Activated naive CD8-positive, alpha-beta T cell treated with anti-CD3 and anti-CD28 coated beads, Interleukin-2, amount 50 U/mL, for 24 hours (primary cell): ENCODE measurements at regions not wholly inside any gene's neighbourhood (a gene's known extent, or its start where the extent isn't known, plus 50 kb on each side); places are given as distances from the start of the nearest gene placed in this dataset.

Experiments used
- ATAC-seq: fragments of 150-1000 bp; cut with Tn5 transposase; one replicate; pipeline ENCODE4 v1.10.0; 2021
- DNase-seq: peaks from one replicate; pipeline ENCODE4 v3.0.0; 2021
- H3K27ac Mint-ChIP-seq: one replicate; pipeline ENCODE4 v1.8.0; 2021; ENCODE audit warnings: mild to moderate bottlenecking, mixed read lengths
- H3K27me3 Mint-ChIP-seq: one replicate; pipeline ENCODE4 v1.8.0; 2021; ENCODE audit warnings: mixed read lengths
- H3K36me3 Mint-ChIP-seq: one replicate; pipeline ENCODE4 v1.8.0; 2021; ENCODE audit warnings: low read depth, mixed read lengths
- H3K4me1 Mint-ChIP-seq: one replicate; pipeline ENCODE4 v1.8.0; 2021; ENCODE audit warnings: mixed read lengths
- H3K4me3 Mint-ChIP-seq: one replicate; pipeline ENCODE4 v1.8.0; 2021; ENCODE audit warnings: mild to moderate bottlenecking, moderate library complexity, mixed read lengths
- H3K9me3 Mint-ChIP-seq: one replicate; pipeline ENCODE4 v1.8.0; 2021; ENCODE audit warnings: mixed read lengths

GRCh38 chr4:123836851-123837595 lies 440.4 kb downstream of the SPRY1 start:
- Mint-ChIP-seq H3K4me1 (no peaks in the 10 kb centered on the region), H3K36me3 (no peaks in the 10 kb centered on the region), H3K27me3 (peaks cover 2% of the 10 kb centered on the region), H3K27ac (no peak overlapping the region), H3K4me3 (no peak overlapping the region), H3K9me3 (no peaks in the 10 kb centered on the region)
- no peak for ATAC-seq
- DNase-seq, result no peak

GRCh38 chr4:123838474-123838873 lies 441.9 kb downstream of the SPRY1 start:
- Mint-ChIP-seq H3K4me1 (no peaks in the 10 kb centered on the region), H3K27me3 (peaks cover 2% of the 10 kb centered on the region), H3K9me3 (no peaks in the 10 kb centered on the region), H3K4me3 (no peak overlapping the region), H3K27ac (no peak overlapping the region), H3K36me3 (no peaks in the 10 kb centered on the region)
- no peak for DNase-seq
- no peak for ATAC-seq

DNA sequence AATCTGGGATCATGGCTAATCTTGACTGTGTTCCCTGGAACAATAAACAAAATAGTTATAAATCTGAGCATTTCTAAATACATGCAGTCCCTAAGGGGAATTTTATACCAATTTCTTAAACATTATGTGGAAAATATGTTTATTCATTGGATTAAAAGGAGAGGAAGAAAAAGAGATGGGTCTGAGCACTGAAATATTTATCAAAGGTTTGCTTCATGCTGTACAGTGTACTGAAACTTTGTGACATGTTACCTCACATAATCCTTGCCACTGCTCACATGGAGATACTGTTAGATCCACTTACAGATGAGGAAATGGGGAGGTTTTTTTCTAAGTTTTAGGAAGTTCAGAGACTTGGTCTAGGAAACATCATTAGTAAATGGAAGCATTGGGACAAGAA lies 443.6 kb downstream of the SPRY1 start:
- Mint-ChIP-seq H3K27me3 (peaks cover 2% of the 10 kb centered on the region), H3K9me3 (no peaks in the 10 kb centered on the region), H3K4me1 (no peaks in the 10 kb centered on the region), H3K27ac (no peak overlapping the region), H3K4me3 (no peak overlapping the region), H3K36me3 (no peaks in the 10 kb centered on the region)
- DNase-seq, result no peak
- no peak for ATAC-seq

DNA sequence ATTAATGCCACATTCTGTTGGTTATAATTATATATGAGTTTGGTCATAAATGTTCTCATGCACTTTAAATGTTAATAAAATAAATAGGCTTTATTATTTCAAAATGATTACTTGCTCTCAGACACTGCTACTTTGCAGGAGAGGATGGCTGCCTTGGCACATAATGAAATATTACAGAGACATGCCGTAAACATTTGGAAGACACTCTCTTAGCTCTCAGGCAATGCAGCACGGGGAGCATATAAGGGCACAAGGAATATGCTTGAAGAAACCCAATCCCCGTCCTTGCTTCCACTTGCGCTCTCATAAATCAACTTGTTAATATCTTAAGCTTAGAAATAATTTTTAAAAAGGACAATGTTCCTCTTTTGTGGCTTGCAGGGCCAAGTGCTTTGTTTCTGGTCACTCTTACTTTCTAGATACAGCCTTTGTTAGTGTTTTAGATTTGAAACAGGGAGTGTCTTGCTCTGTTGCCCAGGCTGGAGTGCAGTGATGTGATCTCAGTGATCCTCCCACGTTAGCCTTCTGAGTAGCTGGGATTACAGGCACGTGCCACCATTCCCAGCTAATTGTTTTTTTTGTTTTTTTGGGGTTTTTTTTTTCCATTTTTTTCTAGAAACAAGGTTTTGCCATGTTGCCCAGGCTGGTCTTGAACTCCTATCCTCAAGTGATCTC lies 445.0 kb downstream of the SPRY1 start:
- H3K27me3 Mint-ChIP-seq, result peaks cover 2% of the 10 kb centered on the region
- no peak overlapping the region for H3K27ac Mint-ChIP-seq
- H3K4me1 Mint-ChIP-seq, result no peaks in the 10 kb centered on the region
- DNase-seq, result no peak
- ATAC-seq, result no peak
- no peak overlapping the region for H3K4me3 Mint-ChIP-seq
- no peaks in the 10 kb centered on the region for H3K36me3 Mint-ChIP-seq
- H3K9me3 Mint-ChIP-seq, result no peaks in the 10 kb centered on the region

GRCh38 chr4:123843137-123843536 lies 446.5 kb downstream of the SPRY1 start:
- H3K36me3 Mint-ChIP-seq, result no peaks in the 10 kb centered on the region
- no peak for ATAC-seq
- no peak for DNase-seq
- no peaks in the 10 kb centered on the region for H3K27me3 Mint-ChIP-seq
- H3K27ac Mint-ChIP-seq, result no peak overlapping the region
- H3K9me3 Mint-ChIP-seq, result no peaks in the 10 kb centered on the region
- H3K4me3 Mint-ChIP-seq, result no peak overlapping the region
- no peaks in the 10 kb centered on the region for H3K4me1 Mint-ChIP-seq

DNA sequence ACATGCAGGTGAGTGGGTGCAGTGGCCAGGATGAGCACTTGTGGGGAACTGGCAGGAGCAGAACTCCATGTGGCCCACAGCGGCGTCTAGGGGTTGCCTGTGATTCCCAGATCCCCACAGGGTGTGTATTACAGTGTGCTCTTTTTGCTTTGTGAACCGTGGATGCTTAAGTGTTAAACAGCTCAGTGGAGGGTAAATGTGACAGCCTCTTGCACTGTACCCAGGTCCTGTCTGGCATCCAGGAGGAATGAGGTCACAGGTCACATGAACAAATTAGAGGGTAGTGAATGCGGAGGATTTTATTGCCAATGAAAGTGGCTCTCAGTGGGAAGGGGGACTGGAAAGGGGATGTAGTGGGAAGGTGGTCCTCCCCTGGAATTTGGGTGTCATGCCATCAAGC lies 447.8 kb downstream of the SPRY1 start:
- ATAC-seq (no peak), DNase-seq (no peak)
- no peak overlapping the region for H3K27ac Mint-ChIP-seq
- H3K4me1 Mint-ChIP-seq, result no peaks in the 10 kb centered on the region
- no peak overlapping the region for H3K4me3 Mint-ChIP-seq
- H3K36me3 Mint-ChIP-seq, result no peaks in the 10 kb centered on the region
- no peaks in the 10 kb centered on the region for H3K9me3 Mint-ChIP-seq
- no peaks in the 10 kb centered on the region for H3K27me3 Mint-ChIP-seq

- DNase-seq, result no peak
- no peaks in the 10 kb centered on the region for H3K36me3 Mint-ChIP-seq
- no peak overlapping the region for H3K27ac Mint-ChIP-seq
- ATAC-seq, result no peak
- H3K27me3 Mint-ChIP-seq, result no peaks in the 10 kb centered on the region
- H3K9me3 Mint-ChIP-seq, result no peaks in the 10 kb centered on the region
- no peak overlapping the region for H3K4me3 Mint-ChIP-seq
- no peaks in the 10 kb centered on the region for H3K4me1 Mint-ChIP-seq
These were observed 449.5 kb downstream of the SPRY1 start for GRCh38 chr4:123846092-123846491.

- H3K9me3 Mint-ChIP-seq, result no peaks in the 10 kb centered on the region
- no peaks in the 10 kb centered on the region for H3K27me3 Mint-ChIP-seq
- no peak for DNase-seq
- no peak overlapping the region for H3K27ac Mint-ChIP-seq
- no peaks in the 10 kb centered on the region for H3K4me1 Mint-ChIP-seq
- H3K4me3 Mint-ChIP-seq, result no peak overlapping the region
- H3K36me3 Mint-ChIP-seq, result no peaks in the 10 kb centered on the region
- no peak for ATAC-seq
These were observed 450.0 kb downstream of the SPRY1 start for GRCh38 chr4:123846561-123846960.

- Mint-ChIP-seq H3K4me3 (no peak overlapping the region), H3K36me3 (no peaks in the 10 kb centered on the region), H3K9me3 (no peaks in the 10 kb centered on the region), H3K27me3 (no peaks in the 10 kb centered on the region), H3K4me1 (no peaks in the 10 kb centered on the region), H3K27ac (no peak overlapping the region)
- ATAC-seq (no peak), DNase-seq (no peak)
These were observed 452.0 kb downstream of the SPRY1 start for GRCh38 chr4:123848606-123849005.

DNA sequence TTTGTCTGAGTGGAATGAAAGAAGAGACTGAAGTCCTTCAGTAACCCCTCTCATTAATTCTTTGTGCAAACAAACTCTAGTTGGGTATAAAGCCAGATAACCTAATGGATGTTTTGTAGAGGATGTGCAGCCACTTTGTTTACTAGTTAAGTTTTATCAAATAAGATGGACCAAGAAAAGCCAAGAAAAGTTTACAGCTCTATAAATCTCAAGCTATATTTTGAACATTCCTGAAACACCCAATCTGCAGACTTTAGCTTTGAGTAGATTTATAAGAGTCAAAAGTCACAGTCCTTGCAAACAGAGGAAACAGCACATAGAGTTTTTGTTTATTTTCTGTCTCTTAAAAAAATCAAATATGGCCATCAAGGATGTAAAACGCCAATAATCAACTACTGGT lies 452.9 kb downstream of the SPRY1 start:
- Mint-ChIP-seq H3K9me3 (no peaks in the 10 kb centered on the region), H3K27ac (no peak overlapping the region), H3K4me1 (no peaks in the 10 kb centered on the region)

DNA sequence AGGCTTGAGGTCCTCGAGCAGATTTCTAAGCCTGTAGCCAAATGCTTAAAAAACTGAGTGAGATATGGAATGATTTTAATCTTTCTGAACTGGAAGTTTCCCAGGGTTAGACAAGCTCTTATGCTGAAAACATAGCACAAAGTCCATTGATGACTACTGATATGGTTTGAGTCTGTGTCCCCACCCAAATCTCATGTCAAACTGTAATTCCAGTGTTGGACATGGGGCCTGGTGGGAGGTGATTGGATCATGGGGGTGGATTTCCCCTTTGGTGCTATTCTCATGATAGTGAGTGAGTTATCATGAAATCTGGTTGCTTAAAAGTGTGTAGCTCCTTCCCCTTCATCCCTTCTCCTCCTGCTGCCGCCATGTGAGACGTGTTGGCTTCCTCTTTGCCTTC lies 454.9 kb downstream of the SPRY1 start:
- Mint-ChIP-seq H3K9me3 (no peaks in the 10 kb centered on the region), H3K27ac (no peak overlapping the region), H3K4me1 (no peaks in the 10 kb centered on the region), H3K27me3 (no peaks in the 10 kb centered on the region), H3K4me3 (no peak overlapping the region), H3K36me3 (no peaks in the 10 kb centered on the region)
- no peak for ATAC-seq
- no peak for DNase-seq

More for the DNA sequence above, 452.9 kb downstream of the SPRY1 start:
- ATAC-seq, result no peak
- Mint-ChIP-seq H3K4me3 (no peak overlapping the region), H3K27me3 (no peaks in the 10 kb centered on the region), H3K36me3 (no peaks in the 10 kb centered on the region)
- DNase-seq, result no peak

DNA sequence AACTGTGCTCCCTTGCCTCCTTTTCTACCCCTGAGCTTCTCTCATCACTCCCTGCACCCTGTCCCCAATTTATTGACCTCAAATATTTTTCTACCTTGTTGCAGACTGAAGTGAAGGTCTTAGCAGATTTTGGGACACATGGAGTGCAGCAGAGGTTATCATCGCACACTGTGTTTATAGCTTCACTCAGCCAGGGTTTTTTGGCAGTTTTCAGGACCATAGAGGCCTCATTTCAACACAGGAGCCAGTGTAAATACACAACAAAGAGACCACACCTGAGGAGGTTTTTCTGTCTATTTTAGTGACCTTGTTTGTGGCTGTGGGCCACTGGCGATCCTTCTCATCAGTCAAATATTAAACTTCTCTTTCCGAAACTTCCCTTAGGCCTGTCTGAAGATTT lies 457.1 kb downstream of the SPRY1 start:
- no peak for DNase-seq
- Mint-ChIP-seq H3K9me3 (no peaks in the 10 kb centered on the region), H3K36me3 (no peaks in the 10 kb centered on the region)

GRCh38 chr4:123856689-123857545 lies 460.3 kb downstream of the SPRY1 start:
- Mint-ChIP-seq H3K27ac (no peak overlapping the region), H3K9me3 (no peaks in the 10 kb centered on the region), H3K27me3 (no peaks in the 10 kb centered on the region), H3K4me1 (no peaks in the 10 kb centered on the region), H3K36me3 (no peaks in the 10 kb centered on the region), H3K4me3 (no peak overlapping the region)
- ATAC-seq (no peak), DNase-seq (no peak)

More for the DNA sequence above, 457.1 kb downstream of the SPRY1 start:
- H3K4me1 Mint-ChIP-seq, result no peaks in the 10 kb centered on the region
- no peak overlapping the region for H3K27ac Mint-ChIP-seq
- no peak overlapping the region for H3K4me3 Mint-ChIP-seq
- H3K27me3 Mint-ChIP-seq, result no peaks in the 10 kb centered on the region
- ATAC-seq, result no peak

DNA sequence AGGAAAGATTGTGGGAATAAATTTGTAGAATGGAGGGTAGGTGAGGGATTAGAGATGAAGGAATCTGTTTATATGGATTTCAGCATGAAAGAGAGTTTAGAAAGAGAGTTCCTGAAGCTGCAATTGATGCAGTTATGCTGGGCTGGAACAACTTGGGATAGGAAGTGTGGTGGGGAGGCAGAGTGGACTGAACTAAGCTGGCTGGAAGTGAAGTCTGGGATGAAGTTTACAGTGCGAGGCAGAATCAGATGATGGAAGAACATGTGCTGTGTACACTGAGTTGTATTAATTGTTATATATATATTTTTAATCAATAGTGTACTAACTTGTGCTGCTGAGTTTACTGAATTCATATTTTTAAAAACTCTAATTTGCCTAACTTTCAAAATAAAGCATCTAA lies 461.9 kb downstream of the SPRY1 start:
- Mint-ChIP-seq H3K36me3 (no peaks in the 10 kb centered on the region), H3K27me3 (no peaks in the 10 kb centered on the region), H3K4me3 (no peak overlapping the region), H3K4me1 (no peaks in the 10 kb centered on the region), H3K9me3 (no peaks in the 10 kb centered on the region), H3K27ac (no peak overlapping the region)
- no peak for DNase-seq
- ATAC-seq, result no peak

GRCh38 chr4:123862812-123863211 lies 466.2 kb downstream of the SPRY1 start:
- no peak overlapping the region for H3K27ac Mint-ChIP-seq
- no peak for ATAC-seq
- H3K36me3 Mint-ChIP-seq, result no peaks in the 10 kb centered on the region
- H3K27me3 Mint-ChIP-seq, result no peaks in the 10 kb centered on the region
- H3K4me3 Mint-ChIP-seq, result no peak overlapping the region
- H3K4me1 Mint-ChIP-seq, result no peaks in the 10 kb centered on the region
- no peaks in the 10 kb centered on the region for H3K9me3 Mint-ChIP-seq
- DNase-seq, result no peak
